Stimulated activated CD4-positive, alpha-beta T cell treated with anti-CD3 and anti-CD28 coated beads, TNF-alpha, amount 100 ng/mL, for 1 hour (primary cell): ENCODE measurements at regions not wholly inside any gene's neighbourhood (a gene's known extent, or its start where the extent isn't known, plus 50 kb on each side); places are given as distances from the start of the nearest gene placed in this dataset.

Source experiments
- DNase-seq, 3 donors: peaks; one replicate each; pipeline ENCODE4 v3.0.0-alpha.2; 2020; ENCODE audit warnings: low read depth in 3 of 3, low spot score in 1 of 3

DNA sequence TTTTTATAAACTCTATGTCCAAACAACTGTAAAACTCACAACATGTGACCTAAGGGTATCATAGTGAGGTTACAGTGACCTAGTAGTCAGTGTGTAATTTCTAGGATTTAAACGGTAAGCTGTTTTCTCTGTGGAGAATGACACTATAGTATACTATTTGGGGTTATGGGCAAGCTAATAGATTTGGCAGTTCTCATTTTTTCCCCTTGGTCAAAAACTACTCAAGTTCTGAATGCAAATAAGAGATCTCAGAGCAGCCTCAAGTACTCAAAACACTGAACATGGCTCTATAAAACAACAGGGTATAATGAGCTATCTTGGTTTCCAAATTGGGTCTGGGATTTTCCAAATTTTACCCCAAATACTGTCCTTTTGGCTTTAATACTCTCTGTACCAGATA, 88.5 kb upstream of the HMCN1 start:
- no peak for DNase-seq

DNA sequence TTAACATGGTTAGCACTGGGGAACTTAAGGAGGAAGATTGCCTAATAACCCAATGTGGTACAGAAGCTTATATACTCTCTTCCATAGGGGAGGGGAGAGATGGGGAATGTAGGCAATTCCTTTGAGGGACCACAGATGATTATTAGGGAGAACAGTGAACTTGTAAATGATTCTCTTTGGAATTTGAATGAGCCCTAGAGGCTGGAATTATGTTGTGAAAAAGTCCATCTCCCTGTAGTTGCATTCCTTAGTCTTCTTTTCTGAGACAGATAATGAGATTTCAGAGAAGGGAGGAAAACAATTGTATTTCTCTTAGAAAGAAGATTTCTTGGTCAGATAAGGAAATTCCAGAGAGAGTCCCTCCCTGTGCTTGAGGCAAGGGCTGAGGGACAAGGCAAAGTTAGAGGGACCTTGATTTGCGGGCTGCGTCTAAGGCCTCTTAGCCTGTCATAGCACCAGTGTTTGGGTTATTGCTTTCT, 89.0 kb upstream of the HMCN1 start:
- no peak for DNase-seq

DNA sequence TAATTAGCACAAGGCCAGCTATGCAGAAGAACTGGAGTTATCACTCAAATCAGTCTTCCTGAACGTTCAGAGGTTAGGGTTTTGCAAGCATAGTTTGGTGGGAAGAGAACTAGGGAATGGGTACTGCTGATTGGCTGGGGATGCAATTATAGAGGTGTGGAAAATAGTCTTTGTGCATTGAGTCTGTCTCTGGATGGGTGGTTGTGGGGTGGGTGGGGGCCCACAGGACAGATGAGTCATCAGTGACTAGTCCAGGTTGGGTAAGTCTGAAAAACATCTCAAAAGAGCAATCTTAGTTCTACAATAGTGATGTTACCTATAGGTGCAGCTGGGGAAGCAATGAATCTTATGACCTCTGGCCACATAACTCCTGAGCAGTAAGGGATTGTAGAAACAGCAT, 89.7 kb upstream of the HMCN1 start:
- DNase-seq: no peak

DNA sequence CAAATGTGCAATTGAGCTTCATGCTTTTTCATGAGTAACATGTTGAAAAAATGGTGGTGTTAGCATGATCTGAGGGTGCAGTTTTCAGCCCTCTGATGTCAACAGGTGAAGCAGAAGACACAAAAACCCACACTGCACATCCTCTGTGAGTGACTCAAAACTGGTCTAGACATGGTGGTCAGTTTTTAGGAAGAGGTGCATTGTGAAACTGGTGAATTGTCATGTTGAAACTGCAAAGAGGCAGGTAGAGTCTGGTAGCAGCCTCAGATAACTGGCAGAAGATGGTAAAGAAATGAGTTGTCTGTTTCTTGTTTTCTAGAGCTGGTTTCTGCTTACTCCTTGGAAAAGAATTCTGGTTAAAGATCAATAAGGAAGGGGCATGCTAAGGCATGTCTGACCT, 97.3 kb upstream of the HMCN1 start:
- no peak for DNase-seq

DNA sequence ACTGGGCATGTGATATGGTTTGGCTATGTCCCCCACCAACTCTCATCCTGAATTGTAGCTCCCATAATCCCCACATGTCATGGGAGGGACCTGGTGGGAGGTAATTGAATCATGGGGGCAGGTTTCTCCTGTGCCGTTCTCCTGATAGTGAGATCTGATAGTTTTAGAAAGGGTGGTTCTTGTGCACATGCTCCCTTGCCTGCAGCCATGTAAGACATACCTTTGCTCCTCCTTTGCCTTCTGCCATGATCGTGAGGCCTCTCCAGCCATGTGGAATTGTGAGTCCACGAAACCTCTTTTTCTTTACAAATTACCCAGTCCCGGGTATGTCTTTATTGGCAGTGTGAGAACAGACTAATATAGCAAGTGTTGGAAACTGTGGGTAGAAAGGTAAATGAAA, 99.5 kb upstream of the HMCN1 start:
- DNase-seq: no peak

DNA sequence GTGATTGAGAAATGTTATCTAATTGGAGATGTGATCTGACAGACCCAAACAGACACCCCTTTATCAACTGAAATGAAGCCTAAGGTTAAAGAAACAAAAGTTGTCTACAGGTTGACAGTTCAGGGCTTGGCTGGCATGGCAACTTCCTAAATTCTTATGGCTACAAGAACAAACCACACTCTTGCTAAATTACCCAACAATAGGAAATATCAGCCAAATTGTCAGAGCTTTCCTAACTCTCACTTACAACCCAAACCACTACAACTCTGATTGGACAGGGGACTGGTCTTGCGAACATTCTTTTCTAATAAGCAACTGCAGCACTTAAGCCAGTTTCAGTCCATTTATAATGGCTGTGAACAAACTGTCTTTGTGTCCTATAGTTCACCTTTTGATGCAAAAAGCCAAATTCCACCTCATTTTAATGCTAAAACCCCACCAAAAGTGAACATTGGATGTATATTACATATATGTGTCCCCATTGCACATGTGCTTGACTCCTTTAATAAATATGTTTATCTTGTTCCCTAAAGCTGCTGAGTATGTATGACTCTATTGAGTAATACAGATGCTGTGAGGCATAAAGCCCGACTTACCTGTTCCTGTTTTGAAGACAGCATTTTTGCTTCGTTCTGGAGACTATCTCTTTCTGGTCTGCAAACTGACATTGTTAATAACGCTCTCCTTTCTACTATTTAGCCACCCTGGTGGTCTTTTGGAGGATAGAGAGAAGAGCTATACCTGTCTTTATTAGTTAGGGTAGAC, 101.3 kb upstream of the HMCN1 start:
- DNase-seq: no peak

DNA sequence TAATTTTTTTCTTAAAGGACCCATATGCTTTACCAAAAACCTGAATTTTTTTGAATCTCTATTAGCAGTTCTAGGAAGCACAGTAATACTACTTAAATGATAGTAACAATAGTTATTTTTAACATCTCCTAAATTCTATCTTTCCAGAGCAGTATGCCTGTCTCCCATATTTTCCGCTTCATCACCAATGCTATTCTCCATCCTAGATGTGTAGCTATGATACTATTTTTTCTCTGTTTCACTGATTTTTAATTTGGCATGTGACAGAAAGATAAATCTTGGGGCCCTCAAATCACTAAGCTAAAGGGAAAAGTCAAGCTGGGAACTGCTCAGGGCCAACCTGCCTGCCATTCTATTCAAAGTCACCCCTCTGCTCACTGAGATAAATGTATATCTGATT, 102.3 kb upstream of the HMCN1 start:
- DNase-seq: no peak

DNA sequence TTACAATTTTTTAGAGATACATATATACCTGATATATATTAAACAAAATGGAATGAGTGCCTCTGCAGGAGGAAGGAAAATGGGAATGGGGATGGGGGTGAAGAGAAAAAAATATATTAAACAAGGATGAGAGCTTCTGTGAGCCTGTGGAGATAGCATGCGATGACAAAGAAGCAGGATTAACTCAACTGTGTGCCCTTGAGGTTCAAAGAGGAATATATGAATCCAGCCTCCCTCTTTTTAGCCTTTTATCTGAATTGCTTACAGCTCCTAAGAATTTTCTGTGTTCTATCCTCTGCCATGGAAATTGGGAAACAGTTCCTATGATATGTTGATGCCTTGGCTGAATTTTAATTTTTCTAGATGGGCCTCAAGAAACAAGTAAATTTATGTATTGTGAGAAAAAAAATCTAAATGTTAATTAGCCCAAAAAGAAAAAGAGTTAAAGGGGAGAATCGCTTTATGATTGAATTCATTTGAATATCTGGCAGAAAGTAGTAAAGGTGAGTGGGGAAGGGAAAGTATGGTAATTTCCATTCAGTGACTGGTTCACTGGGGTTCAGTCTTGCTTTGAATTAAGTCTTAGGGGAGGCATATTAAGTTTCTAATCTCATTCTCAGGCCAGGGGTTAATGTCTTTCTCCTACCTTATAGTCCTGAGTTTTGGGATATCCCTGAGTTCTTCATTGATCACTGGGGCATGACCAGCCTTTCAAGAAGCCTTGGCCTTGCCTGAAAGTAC, 106.3 kb upstream of the HMCN1 start:
- DNase-seq: no peak

DNA sequence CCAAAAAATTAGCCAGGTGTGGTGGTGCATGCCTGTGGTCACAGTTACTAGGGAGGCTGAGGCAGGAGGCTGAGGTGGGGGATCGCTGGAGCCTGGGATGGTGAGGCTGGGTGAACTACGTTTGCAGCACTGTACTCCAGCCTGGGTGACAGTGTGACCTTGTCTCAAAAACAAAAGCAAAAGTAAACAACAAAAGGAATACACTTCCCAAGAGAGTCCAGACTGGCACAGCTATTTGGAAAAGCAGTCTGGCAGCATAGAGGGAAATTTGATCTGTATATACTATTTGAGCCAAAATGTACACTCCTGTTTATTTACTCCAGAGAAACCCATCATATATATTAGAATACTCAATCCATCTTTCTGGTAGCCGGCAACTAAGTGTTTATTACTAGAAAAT, 107.0 kb upstream of the HMCN1 start:
- no peak for DNase-seq

DNA sequence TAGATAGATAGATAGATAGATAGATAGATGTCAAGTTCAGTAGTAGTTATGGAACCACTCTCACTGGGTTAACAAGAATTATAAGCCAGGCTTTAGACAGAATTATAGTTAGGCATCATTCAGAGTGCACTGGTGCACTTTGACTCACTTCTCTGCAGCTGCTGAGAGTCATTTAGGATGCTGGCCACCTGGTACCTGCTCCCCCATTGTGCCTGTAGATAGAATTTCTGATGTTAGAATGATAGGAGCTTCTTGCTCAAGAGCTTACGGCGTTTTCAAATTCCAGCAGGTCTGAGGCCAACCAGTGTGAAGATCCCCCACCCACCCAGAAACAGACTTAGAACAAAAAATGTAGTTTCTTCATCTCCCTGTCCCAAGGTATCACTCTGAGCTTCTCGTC, 107.8 kb upstream of the HMCN1 start:
- DNase-seq: no peak

DNA sequence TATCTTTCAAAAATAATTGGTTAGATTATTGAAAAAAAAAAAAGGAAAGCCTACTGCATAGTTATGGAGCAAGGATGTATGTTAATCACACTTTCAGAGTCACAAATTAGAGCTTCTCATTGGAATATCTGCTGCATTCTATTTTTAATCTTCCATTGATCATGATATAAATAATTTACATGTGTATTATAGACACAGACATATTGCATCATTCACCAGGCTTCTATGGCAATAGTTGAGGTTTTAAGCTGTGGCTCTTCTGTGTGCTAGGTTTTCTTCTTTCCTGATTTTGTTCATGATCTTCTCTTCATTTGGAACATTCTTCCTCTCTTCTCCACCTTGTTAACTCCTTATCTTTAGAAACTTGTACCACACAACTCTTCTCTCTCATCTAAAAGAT, 123.2 kb upstream of the HMCN1 start:
- no peak for DNase-seq

DNA sequence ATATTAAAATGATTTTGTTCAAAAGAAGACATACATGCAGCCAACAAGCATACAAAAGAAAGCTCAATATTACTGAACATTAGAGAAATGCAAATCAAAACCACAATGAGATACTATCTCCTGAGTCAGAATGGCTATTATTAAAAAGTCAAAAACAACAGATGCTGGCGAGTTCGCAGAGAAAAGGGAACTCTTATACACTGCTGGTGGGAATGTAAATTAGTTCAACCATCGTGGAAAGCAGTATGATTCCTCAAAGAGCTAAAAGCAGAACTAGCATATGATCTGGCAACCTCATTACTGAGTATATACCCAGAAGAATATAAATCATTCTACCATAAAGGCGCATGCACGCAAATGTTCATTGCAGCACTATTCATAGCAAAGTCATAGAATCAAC, 126.0 kb upstream of the HMCN1 start:
- no peak for DNase-seq

DNA sequence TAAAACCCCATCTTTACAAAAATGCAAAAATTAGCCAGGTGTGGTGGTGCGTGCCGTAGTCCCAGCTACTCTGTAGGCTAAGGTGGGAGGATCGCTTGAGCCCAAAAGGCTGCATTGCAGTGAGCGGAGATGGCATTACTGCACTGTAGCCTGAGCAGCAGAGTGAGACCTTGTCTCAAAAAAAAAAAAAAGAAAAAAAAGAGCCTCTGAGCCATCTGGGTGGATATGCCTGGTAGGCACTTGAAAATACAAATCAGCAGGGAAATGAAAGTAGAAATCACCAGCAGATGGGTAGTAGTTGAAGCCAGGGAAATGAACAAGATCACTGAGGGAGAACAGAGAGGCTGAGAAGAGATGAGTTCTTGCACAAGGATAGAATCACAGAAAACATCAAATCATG, 131.0 kb upstream of the HMCN1 start:
- no peak for DNase-seq

DNA sequence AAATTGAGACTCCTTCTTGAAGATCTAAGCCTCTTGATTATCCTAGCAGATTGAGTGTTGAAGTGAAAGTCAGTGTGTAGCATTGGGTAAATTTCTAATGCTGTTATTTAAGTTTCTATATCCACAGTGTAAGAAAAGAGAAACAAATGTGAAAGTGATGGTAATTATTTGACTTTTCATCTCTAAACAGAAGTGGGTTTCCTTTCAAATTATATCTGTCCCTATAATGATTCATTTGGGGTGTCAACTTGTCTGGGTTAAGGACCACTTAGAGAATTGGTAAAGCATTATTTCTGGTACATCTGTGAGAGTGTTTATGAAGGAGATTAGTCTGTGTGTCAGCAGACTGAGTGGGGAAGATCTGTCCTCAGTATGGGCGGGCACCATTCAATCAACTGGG, 133.0 kb upstream of the HMCN1 start:
- DNase-seq: no peak

DNA sequence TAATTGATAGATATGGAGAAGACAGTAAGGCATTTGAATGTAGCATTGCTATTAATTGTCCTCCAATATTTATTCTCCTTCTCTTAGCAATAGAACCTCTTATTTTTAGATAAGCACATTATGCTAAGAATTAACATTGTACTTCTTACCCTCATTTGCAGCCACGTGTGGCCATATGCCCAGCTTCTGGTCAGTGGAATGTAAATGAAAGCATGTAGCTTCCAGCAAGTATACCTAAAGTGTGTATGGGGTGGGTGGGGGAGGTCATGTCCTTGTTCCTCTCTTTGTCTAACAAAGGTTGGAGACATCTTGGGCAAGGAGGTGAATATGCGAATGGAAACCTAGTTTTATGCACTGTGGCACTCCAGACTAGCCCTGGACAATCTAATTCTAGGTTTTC, 133.6 kb upstream of the HMCN1 start:
- no peak for DNase-seq

DNA sequence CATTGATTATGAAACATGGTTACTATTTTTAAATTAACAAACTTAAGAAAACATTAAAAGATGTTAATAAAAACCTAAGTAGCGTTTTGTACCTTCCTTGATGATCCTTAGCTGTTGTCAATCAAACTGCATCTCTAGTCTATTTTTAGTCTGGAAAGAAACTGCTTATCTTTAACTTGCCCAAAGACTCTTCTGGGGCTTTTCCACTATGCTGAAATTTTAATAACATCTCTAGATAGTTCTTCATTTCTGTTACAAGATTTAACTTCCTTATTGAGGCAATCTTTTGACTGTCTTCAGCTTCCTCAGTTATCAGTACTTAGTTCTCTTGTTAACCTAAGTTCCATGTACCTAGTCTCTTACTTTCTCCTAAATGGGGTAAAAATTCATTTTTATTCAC, 135.9 kb upstream of the HMCN1 start:
- DNase-seq: no peak

DNA sequence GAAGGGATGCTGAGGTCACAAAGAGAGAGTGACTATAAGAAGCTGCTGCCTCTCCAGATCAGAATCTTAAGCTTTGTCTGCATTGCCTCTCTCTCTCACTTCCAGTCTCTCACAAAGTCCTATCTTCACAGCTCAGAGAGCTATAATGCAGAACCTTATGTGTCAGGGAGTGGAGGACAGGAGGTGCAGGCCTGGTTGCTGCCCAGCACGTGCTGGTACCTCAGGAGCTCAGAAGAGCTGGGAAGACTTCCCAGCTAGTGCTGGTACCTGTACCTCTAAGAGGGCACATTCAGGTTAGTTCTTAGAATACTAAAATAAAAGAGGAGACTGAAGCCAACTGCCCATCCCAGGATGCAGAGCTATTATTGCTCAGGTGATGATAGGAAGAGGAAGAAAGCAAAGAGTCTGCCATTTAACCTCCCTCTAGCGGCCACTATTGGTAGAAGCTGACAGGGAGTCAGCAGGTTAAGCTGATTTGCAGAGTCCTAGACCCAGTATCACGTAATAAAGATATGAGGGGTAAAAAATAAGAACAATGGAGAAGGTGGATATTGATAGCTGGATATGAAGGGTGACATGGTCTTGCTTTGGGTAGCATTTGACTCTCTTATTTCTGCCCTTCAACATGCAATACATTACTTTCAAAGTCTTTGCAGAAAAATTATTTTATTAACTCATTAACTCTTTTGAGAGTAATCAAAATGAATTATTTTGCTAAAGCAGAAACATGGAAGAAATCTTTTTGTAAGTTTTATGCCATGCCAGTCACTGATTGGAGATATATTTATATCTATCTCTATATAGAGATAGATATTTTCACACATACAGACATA, 138.1 kb upstream of the HMCN1 start:
- DNase-seq: peak in 1 of 3 donors; percentile 24

DNA sequence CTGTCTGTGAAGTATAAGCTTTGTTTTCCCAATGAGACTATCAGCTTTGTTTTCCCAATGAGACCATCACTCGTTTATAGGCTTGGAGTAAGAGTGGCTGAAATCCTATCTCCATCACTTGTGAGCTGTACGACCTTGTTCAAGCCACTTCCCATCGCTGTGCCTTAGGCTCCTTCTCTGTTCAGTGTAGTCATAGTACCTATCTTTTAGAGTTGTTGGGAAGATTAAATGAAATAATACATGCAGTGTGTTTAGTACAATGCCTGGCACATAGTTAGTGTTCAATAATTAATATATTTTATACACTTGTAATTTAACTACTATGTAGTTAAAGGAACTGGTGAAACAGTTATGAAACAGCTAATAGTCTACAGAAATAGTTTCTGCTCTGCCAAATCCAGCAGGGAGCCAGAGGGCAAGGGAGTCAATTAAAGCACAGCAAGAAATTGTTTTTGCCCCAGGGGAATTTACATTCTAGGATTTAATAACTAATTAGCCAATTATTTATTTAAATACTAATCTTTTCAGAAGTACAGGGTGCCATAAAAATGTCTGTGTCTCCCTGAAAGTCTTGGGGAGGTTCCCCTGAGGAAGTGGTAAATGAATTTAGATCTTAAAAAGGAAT, 139.3 kb upstream of the HMCN1 start:
- no peak for DNase-seq

DNA sequence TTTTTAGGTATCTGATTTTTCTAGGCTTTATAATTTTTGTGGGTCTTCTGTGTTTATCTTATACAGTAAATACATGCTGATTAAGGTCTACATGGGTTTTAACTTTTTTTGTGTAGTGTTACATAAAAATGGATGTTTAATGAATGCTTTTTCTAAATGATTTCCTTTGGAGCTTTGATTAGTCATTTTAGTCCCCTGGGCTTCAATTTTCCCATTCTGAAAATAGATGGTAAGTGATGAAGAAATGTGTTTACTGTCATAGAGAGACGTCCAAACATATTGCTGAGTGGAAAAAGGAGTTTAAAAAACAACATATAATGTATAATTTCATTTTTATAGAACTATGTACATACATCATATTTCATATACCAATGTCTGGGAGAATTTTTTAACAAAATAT, 140.9 kb upstream of the HMCN1 start:
- no peak for DNase-seq

DNA sequence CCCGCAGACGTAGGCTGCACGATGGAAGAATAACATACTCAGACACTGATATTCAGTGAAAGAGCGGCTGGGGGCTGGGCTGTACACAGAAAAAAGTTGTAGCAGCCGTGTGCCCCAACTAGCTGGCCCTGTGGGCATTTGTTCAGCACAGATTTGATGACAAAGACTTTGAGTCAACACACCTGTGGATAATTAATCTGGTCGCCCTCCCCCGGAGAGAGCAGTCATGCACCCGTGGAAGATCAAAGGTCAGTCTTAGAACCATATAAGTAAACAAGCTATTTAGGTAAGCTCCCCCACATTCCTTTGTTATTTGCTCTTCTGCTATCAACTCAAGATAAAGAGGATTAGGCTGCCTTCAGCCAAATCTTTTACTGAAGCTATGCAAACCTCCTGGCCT, 148.4 kb upstream of the HMCN1 start:
- DNase-seq: no peak

DNA sequence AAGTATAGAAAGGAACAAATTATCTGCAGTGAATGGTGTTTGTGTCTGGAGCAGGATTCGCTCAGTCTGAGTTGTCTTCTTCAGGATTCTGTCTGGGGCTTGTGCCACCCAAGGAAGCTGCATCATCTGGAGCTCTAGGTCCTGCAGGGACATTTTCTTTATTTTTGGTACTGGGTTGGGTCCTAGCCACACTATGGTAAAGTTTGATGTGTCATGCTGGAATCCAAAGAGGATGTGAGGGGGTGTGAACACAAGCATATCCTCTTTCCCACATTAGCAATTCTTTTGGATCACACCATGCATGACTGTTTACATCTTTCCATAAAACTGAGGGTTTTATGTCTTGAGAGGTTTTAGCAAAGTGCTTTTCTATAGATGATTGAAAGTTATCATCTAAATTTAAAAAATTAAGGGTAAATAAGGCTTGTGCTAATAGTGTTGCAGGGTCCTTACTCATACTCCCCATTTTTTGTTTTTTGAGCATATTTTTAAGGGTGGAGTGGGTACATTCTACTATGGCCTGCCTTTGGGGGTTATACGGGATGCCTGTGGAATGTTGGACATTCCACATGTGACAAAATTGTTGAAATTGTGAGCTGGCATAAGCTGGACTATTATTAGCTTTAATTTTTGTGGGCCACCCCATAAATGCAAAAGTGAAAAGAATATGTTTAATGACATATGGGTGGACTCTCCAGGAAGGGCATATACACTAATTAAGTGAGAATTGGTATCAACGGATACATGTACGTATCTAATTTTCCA, 152.0 kb upstream of the HMCN1 start:
- no peak for DNase-seq
